Stomach (tissue), 4 donors: ENCODE measurements at regions not wholly inside any gene's neighbourhood (a gene's known extent, or its start where the extent isn't known, plus 50 kb on each side); places are given as distances from the start of the nearest gene placed in this dataset.

ENCODE experiments used
- EP300 ChIP-seq: sonication (generic); formaldehyde crosslinking; IDR thresholded peaks from one replicate; pipeline ENCODE4 v1.6.1; 2017; ENCODE audit warnings: antibody characterized with exemption
- POLR2AphosphoS5 ChIP-seq, 3 donors: sonication (generic); formaldehyde crosslinking; IDR thresholded peaks; one replicate each; pipeline ENCODE4 v1.6.1; 2016; ENCODE audit warnings: antibody characterized with exemption in 3 of 3
- TF ChIP-seq, protein P1 (sequence below), 7 experiments: fragments of 450-650 bp in 4 of 7; fragments of 200-600 bp in 3 of 7; sonication (generic) in 3 of 7; IDR thresholded peaks; one replicate each; pipeline ENCODE4 v1.5.1; 2016 to 2019; ENCODE audit warnings: antibody characterized with exemption in 7 of 7, control low read depth in 2 of 7, mild to moderate bottlenecking in 1 of 7

DNA sequence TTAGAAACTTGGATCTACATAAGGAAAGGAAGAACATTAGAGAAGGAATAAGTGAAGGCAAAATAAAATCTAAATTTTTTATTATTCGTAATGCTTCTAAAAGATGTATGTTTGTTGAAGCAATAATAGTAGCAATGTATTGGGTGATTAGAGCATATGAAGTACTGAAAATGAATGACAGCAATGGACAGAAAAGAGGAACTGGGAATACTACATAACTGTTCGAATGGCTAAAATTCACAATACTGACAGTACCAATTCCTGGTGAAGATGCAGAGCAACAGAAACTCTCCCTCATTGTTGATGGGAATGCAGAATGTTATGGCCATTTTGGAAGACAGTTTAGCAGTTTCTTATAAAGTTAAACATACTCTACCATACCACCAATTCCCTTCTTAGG, 177.3 kb upstream of the SPEF2 start:
- TF ChIP-seq, protein P1, sequence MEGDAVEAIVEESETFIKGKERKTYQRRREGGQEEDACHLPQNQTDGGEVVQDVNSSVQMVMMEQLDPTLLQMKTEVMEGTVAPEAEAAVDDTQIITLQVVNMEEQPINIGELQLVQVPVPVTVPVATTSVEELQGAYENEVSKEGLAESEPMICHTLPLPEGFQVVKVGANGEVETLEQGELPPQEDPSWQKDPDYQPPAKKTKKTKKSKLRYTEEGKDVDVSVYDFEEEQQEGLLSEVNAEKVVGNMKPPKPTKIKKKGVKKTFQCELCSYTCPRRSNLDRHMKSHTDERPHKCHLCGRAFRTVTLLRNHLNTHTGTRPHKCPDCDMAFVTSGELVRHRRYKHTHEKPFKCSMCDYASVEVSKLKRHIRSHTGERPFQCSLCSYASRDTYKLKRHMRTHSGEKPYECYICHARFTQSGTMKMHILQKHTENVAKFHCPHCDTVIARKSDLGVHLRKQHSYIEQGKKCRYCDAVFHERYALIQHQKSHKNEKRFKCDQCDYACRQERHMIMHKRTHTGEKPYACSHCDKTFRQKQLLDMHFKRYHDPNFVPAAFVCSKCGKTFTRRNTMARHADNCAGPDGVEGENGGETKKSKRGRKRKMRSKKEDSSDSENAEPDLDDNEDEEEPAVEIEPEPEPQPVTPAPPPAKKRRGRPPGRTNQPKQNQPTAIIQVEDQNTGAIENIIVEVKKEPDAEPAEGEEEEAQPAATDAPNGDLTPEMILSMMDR (IDR thresholded peaks at IDR 0.05): no peak
- TF ChIP-seq POLR2AphosphoS5 (IDR thresholded peaks at IDR 0.05): no peak
- TF ChIP-seq EP300: no peak
